OCI-LY3 (cell line): ENCODE measurements at regions not wholly inside any gene's neighbourhood (a gene's known extent, or its start where the extent isn't known, plus 50 kb on each side); places are given as distances from the start of the nearest gene placed in this dataset.

Experiments used
- CTCF ChIP-seq: fragments of 200-600, 300-600 bp; sonication (generic); IDR thresholded peaks from 2 replicates; pipeline ENCODE4 v1.5.1; 2014; ENCODE audit warnings: antibody characterized with exemption, low read length, low read depth
- EZH2phosphoT487 ChIP-seq: fragments of 200-600 bp; shearing (Covaris generic); IDR thresholded peaks from 2 replicates; pipeline ENCODE4 v1.6.1; 2018; ENCODE audit warnings: antibody characterized with exemption, mixed run types, low read depth

GRCh38 chr3:21879184-21879886, 128.3 kb upstream of the ZNF385D start:
- no peak for TF ChIP-seq CTCF
- TF ChIP-seq EZH2phosphoT487 = no peak
